Fibroblast of skin of abdomen (primary cell): ENCODE measurements at regions not wholly inside any gene's neighbourhood (a gene's known extent, or its start where the extent isn't known, plus 50 kb on each side); places are given as distances from the start of the nearest gene placed in this dataset.

Source experiments
- DNase-seq: peaks from one replicate; pipeline ENCODE4 v3.0.0-alpha.2; 2013

GRCh38 chr7:45975847-45976484, 54.9 kb upstream of the IGFBP3 start:
- no peak for DNase-seq

GRCh38 chr7:45975367-45975766, 54.3 kb upstream of the IGFBP3 start:
- DNase-seq: no peak

GRCh38 chr7:45974540-45975360, 53.7 kb upstream of the IGFBP3 start:
- DNase-seq: no peak

GRCh38 chr7:45973725-45974532, 52.9 kb upstream of the IGFBP3 start:
- DNase-seq: no peak

- no peak for DNase-seq
Observed at GRCh38 chr7:45972629-45973312, 51.7 kb upstream of the IGFBP3 start.

- DNase-seq: no peak
Observed at GRCh38 chr7:45971661-45972175, 50.6 kb upstream of the IGFBP3 start.

GRCh38 chr7:45971171-45971570, 50.1 kb upstream of the IGFBP3 start:
- DNase-seq: no peak
